Ovary (tissue), 3 donors: ENCODE measurements at regions not wholly inside any gene's neighbourhood (a gene's known extent, or its start where the extent isn't known, plus 50 kb on each side); places are given as distances from the start of the nearest gene placed in this dataset.

Experiments used
- EP300 ChIP-seq: sonication (generic); formaldehyde crosslinking; IDR thresholded peaks from one replicate; pipeline ENCODE4 v1.6.1; 2017; ENCODE audit warnings: antibody characterized with exemption
- TF ChIP-seq, protein P1 (sequence below), 3 donors: fragments of 450-650 bp in 2 of 3; fragments of 200-600 bp in 1 of 3; IDR thresholded peaks; one replicate each; pipeline versions ENCODE4 v1.5.1 to v1.8.0; 2016 to 2022; ENCODE audit warnings: antibody characterized with exemption in 3 of 3, mild to moderate bottlenecking in 1 of 3
- donor health status: DM: no; HTN: no; CAD: no.

- TF ChIP-seq EP300 = no peak
- TF ChIP-seq, protein P1, sequence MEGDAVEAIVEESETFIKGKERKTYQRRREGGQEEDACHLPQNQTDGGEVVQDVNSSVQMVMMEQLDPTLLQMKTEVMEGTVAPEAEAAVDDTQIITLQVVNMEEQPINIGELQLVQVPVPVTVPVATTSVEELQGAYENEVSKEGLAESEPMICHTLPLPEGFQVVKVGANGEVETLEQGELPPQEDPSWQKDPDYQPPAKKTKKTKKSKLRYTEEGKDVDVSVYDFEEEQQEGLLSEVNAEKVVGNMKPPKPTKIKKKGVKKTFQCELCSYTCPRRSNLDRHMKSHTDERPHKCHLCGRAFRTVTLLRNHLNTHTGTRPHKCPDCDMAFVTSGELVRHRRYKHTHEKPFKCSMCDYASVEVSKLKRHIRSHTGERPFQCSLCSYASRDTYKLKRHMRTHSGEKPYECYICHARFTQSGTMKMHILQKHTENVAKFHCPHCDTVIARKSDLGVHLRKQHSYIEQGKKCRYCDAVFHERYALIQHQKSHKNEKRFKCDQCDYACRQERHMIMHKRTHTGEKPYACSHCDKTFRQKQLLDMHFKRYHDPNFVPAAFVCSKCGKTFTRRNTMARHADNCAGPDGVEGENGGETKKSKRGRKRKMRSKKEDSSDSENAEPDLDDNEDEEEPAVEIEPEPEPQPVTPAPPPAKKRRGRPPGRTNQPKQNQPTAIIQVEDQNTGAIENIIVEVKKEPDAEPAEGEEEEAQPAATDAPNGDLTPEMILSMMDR (IDR thresholded peaks at IDR 0.05) = no peak
These were observed 176.5 kb upstream of the FAM78B start for GRCh38 chr1:166343276-166343675.
